Renal cortex interstitium (tissue), 11 donors: ENCODE measurements at regions not wholly inside any gene's neighbourhood (a gene's known extent, or its start where the extent isn't known, plus 50 kb on each side); places are given as distances from the start of the nearest gene placed in this dataset.

Experiments used
- DNase-seq, 11 donors: peaks; one replicate each; pipeline ENCODE4 v3.0.0-alpha.2; 2013; ENCODE audit warnings: low read depth in 9 of 11, low spot score in 4 of 11; ENCODE audit errors: extremely low read depth in 1 of 11

- no peak for DNase-seq
These were observed 104.3 kb upstream of the DYNLRB2 start for GRCh38 chr16:80436510-80436909.

DNA sequence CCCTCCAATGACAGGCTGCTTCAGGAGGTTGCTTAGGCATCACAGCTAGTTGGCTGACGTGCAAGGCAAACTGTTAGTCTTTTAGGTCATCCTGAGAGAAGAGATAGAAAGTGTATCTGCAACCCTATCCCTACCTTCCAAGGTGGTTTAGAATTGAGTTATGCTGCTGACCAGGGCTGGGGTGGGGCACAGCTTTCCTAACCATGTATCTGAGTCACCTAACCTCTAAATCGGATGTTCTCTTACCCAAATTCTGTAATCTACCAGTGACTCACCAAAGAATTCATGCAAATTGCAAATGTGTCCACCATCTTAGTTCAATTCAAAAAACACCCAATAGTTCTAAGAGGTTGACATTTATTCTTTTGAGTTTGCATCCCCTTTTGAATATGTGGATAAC, 107.2 kb upstream of the DYNLRB2 start:
- DNase-seq: no peak

DNA sequence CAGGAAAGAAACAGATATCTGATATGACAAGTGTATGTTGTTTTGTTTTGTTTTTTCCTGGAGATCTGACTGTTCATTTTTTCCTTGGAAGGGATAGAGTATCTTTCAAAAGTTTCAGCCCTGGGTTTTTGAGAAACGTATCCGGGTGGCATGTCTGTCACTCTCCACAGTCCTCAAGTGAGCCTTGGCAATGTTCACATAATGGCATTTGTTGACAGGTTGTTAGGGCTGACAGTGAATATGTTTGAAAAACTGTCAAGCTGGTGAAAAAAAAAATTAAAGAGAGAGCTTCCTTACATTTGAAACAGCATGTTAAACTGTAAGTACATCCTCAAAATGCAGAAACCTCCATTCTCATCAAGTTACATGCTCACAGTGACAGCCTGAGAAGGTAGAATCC, 113.0 kb upstream of the DYNLRB2 start:
- no peak for DNase-seq

DNA sequence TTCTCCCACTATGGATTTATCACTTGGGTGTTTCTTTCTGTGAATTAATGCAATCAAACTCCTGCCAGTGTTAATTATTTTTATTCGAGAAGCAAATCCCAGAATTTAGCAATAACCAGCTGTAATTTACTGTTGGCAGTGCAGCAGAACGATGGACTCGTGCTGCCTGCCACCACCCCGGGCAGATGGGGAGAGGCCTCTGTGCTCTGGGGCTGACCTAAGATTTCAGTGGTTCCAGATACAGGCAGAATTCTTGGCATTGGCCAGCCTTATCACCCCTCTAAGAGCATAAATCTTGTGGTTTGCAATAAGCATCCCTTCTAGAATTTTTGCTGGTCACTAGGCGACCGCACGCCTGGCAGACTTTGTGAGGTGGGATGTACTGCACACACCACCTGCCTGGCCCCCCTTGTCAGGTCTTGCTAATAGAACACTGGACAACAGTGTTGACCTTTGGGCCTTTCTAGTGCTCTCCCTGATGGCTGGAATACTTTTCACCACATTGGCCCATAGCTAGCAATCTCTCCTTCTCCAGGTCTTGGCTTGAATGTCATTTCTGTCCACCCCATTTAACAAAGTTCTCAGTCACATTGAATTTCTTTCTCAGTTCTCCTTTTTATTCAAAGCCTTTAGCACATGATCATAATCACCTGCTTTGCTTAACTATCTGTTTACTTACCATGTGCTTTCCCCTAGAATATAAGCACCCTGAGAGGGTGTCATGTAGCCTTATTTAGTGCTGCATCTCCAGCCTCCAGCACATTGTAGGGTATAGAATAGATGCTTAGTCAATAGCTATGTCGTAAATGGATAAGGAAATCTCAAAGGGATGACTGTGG, 122.1 kb upstream of the DYNLRB2 start:
- DNase-seq: no peak

- DNase-seq: no peak
These were observed 123.0 kb upstream of the DYNLRB2 start for GRCh38 chr16:80417706-80418271.

- no peak for DNase-seq
These were observed 132.8 kb upstream of the DYNLRB2 start for GRCh38 chr16:80408014-80408413.

- DNase-seq: peak in 7 of 11 donors; percentile 33 to 82 (median 63)
These were observed 133.4 kb upstream of the DYNLRB2 start for GRCh38 chr16:80407265-80407987.

DNA sequence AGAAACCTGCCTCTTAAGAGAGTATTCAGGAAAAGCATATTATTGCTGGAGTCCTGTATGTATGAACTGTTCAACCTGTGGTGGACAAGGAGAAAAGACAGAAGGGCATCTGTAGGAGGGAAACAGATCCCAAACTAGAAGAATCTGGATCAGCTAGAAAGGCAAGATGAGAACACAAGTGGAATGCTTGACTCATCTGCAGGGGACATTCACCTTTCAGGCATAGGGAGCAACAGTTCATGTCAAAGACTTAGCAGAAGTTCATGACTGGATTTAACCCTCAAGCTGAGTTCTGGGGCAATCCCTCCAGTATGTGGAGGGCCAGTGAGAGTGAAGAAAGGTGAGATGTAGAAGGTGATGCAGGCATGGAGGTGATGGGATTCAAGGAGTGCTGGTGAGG, 135.9 kb upstream of the DYNLRB2 start:
- no peak for DNase-seq

DNA sequence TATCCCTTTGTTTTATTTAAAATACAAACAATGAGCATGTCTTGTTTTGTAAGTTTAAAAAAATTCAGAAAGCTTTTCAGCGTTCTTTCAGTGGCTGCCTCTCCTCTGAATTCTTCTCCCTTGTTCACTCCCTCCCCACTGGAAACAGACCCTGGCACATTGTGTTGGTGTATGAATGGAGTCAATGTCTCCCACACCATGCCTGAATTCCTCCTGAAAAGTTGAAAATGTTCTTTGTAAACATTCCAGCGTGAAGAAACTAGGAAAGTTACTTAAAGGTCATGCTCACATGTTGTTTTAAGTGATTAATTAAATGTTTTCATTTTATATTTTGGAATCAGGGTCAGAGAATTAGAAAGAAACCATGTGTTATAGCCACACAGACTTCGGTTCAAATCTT, 136.9 kb upstream of the DYNLRB2 start:
- DNase-seq: peak in 2 of 11 donors; percentile 21 to 43

GRCh38 chr16:80390871-80391489, 149.8 kb upstream of the DYNLRB2 start:
- DNase-seq: no peak

GRCh38 chr16:80390046-80390445, 150.7 kb upstream of the DYNLRB2 start:
- DNase-seq: no peak

DNA sequence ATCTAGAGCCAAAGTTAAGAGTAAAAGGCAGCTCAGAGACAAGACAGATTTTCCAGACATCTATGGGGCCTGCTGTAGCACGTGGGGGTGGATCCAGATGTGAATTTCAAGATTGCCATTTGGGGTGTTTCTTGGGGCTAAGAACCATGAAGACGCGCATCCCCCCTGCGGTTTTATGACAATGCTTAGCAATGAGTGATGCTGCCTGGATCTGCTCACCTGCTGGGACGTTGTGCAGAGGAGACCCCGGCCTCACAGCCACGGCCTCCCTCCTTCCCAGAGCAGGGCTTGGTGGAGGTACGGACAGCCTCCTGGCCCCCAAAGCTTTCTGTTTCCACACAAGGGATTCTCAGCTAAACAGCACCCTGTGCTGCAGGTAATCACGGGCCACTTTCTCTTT, 151.5 kb upstream of the DYNLRB2 start:
- no peak for DNase-seq

DNA sequence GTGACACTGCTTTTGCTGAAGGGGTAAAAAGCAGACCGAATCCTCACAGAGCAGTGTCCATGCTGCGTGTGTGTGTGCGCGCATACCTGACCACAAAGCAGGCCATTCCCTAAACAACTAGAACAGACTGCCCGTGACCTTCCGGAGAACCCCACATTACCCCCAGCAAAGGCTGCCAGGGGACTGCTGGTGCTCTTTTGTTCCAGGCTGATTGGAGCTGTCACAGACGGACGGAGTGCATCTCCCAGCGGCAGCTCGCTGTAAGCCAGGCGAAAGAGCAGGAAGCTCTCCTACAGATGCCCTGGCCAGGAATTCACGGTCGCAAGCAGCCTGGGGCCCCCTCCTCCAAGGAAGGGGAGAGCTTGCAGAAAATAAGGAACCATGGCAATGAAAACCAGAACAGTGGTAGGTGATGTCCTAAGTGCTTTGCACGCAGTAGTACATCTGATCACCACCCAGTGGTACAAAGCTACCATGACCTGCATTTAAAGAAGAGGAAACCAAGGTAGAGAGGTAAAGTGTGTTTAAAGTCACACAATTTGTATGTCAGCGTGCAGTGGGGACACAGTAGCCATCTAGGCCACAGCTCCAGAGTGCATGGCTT, 153.4 kb upstream of the DYNLRB2 start:
- DNase-seq: no peak

GRCh38 chr16:80384862-80385261, 155.9 kb upstream of the DYNLRB2 start:
- DNase-seq: no peak

DNA sequence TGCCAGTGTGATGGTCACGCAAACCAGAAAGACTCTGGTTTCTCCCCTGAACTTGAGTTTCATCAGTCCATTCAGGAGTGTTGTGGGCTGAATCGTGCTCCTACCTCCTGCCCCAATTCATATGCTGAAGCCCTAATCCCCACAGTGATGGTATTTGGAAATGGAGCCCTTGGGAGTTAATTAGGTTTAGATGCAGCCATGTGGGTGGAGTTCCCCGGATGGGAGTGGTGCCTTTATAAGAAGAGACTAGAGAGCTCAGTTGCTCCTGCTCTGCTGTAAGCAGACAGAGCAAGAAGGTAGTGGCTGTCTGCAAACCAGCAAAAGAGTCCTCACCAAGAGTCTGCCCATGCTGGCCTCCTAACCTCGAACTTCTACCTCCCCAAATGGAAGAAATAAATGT, 160.3 kb upstream of the DYNLRB2 start:
- no peak for DNase-seq

DNA sequence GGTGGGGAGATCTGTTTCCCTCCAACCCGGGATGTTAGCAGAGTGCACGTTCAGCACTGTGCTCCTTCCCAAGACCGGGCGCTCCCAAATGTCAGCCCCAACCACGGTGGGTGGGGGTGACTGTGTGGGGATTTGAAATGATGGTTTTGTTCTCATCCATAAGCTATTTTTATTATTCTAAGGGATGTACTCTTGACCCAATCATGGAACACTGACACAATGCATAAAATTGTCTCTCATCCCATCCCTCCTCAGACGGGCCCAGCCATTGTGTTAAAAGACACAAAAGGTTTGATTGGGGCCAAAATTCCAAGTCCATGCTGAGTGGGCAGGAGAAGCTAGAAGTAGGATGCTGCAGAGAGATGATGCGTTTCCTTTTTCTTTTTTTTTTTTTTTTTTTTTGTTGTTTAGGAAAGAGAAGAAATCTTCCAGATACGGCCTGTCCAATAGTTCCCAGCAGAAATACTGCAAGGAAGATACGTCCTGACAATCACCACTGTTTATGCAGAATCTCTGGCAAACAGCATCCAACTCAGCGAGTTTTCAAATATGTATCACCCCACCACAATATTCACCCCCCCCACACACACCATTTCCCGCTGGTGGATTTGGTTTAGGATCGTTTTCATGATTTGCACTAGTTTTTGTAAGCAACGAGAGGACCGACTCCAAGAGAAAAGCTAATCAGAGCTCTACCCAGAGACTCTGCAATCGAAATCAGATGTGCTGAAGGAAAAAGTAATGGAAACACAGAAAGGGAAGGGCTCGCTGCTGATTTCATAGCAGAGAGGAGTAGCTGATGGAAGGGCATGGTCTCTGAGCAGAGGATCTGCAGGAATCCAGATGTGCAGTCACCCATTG, 163.5 kb upstream of the DYNLRB2 start:
- no peak for DNase-seq

DNA sequence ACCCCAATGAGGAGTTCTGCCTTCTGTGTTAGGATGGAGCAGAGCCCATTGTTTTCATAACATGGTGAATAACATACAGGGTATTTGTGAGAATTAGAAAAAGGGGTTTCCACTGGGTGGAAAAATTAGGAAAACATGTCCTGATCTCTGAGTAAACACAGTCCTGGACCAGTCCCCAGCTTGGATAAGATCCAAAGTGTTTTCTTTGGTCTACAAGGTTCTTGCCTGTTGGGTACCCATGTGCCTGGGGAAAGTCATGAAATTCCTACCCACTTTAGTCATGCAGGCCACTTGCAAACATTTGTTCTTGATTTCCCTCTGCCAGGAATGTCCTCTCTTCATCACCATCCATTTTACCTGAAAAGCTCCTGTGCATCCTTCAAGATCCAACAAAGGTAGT, 164.8 kb upstream of the DYNLRB2 start:
- DNase-seq: no peak

- no peak for DNase-seq
These were observed 165.3 kb upstream of the DYNLRB2 start for GRCh38 chr16:80375513-80375912.

- no peak for DNase-seq
These were observed 168.5 kb upstream of the DYNLRB2 start for GRCh38 chr16:80372341-80372740.
